Vagina (tissue), 2 donors: ENCODE measurements at regions not wholly inside any gene's neighbourhood (a gene's known extent, or its start where the extent isn't known, plus 50 kb on each side); places are given as distances from the start of the nearest gene placed in this dataset.

Experiments
- POLR2AphosphoS5 ChIP-seq, 2 donors: sonication (generic); formaldehyde crosslinking; IDR thresholded peaks; one replicate each; pipeline ENCODE4 v1.9.0; 2017; ENCODE audit warnings: antibody characterized with exemption in 2 of 2, mild to moderate bottlenecking in 2 of 2, low read depth in 1 of 2; ENCODE audit not compliant: insufficient read depth in 1 of 2
- TF ChIP-seq, protein P1 (sequence below), 3 experiments: fragments of 450-650 bp in 2 of 3; fragments of 200-600 bp in 1 of 3; sonication (generic) in 1 of 3; IDR thresholded peaks; one replicate each; pipeline ENCODE4 v1.5.1; 2017 to 2019; ENCODE audit warnings: antibody characterized with exemption in 3 of 3, mild to moderate bottlenecking in 2 of 3, moderate library complexity in 2 of 3

DNA sequence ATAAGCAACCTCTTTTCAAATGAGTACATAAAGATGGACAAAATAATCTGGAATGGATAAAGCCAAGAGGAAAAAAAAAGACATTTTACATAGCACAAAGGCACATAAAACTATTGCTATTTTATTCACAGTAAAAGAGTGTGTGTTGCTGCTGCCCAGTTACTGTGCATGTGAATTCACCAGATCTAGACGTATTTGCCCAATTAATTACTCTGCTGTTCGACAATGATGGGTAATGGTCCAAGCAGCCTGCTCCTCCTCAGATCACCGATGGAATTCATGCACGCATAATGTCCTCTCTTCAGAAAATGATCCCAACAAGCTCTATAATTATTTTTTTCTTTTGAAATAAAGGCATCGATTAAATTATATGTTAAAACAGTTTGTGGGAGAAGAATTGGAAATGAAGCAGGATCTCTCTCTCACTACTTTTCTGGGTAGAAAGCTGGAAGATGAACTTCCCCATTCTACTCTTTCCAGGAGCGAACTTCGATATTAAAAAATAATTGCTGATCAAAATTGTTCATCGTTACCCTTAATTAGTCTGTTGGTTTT lies 357.4 kb upstream of the CCNH start:
- TF ChIP-seq, protein P1, sequence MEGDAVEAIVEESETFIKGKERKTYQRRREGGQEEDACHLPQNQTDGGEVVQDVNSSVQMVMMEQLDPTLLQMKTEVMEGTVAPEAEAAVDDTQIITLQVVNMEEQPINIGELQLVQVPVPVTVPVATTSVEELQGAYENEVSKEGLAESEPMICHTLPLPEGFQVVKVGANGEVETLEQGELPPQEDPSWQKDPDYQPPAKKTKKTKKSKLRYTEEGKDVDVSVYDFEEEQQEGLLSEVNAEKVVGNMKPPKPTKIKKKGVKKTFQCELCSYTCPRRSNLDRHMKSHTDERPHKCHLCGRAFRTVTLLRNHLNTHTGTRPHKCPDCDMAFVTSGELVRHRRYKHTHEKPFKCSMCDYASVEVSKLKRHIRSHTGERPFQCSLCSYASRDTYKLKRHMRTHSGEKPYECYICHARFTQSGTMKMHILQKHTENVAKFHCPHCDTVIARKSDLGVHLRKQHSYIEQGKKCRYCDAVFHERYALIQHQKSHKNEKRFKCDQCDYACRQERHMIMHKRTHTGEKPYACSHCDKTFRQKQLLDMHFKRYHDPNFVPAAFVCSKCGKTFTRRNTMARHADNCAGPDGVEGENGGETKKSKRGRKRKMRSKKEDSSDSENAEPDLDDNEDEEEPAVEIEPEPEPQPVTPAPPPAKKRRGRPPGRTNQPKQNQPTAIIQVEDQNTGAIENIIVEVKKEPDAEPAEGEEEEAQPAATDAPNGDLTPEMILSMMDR (IDR thresholded peaks at IDR 0.05): no peak
- no peak for TF ChIP-seq POLR2AphosphoS5 (IDR thresholded peaks at IDR 0.05; ENCODE audit: insufficient read depth in 1 of 2, low read depth in 1 of 2)
